ACHN (cell line): ENCODE measurements at regions not wholly inside any gene's neighbourhood (a gene's known extent, or its start where the extent isn't known, plus 50 kb on each side); places are given as distances from the start of the nearest gene placed in this dataset.

Source experiments
- DNase-seq: peaks from one replicate; pipeline ENCODE4 v3.0.0-alpha.2; 2015
- in situ Hi-C: cut with HindIII; loops from 2 replicates; pipeline ENCODE4 v1.10.0; 2017; ENCODE audit warnings: low sequenced_read_pairs, low pct_ligation_motif_present, low pct_unique_long_range_greater_than_20kb

DNA sequence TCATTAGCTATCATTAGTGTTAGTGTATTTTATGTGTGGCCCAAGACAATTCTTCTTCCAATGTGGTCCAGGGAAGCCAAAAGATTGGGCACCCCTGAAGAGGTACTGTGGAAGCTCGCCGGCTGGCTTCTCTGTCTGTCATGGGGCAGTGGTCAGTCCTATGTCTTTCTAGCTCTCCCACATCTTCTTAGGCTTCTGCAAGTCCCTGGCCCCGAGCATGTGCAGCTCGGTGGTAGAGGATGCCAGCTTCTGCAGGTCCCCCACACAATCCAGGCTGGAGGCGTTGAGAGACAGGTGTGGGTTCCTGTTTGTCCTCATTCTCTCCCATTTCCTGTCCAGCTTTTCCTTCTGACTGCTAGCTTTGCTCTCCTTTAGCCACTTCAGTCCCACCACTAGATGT, 134.1 kb upstream of the NALF2 start:
- no peak for DNase-seq
- in situ Hi-C loops, result no loop called here

DNA sequence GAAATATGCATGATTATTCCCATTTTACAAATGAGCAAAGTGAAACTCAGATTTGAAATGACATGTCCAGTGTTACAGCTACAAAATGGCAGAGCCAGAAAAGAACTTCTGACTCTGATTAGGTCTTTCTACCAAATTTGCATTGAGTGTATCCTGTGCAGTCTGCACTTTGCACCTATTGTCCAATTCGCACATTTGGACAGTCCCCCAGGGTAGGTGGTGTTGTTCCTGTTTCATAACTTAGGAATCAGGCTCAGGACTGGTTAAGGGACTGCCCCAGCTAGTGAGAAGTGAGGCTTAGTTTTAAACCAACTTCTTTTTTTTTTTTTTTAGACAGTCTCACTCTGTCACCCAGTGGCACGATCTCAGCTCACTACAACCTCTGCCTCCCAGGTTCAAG, 137.9 kb upstream of the NALF2 start:
- no peak for DNase-seq
- in situ Hi-C loops, result no loop called here

DNA sequence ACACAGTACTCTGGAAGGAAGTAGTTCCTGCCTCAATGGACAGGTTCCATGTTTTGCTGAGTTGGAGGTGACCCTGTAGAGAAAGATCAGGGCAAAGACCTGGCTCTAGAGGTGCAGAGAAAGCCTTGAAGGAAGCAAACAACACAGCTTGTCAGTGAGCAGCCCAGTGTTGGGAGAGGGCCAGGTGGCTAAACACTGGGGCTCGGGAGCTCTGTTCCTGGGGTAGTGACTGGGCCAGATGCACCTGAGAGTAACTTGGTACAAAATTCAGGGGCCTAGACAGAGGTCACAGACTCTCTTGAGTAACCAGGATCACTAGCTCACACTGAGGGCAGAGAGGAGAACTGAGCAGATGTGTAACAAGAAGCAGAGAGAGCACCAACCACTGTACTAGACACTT, 138.4 kb upstream of the NALF2 start:
- no peak for DNase-seq
- in situ Hi-C loops, result no loop called here

DNA sequence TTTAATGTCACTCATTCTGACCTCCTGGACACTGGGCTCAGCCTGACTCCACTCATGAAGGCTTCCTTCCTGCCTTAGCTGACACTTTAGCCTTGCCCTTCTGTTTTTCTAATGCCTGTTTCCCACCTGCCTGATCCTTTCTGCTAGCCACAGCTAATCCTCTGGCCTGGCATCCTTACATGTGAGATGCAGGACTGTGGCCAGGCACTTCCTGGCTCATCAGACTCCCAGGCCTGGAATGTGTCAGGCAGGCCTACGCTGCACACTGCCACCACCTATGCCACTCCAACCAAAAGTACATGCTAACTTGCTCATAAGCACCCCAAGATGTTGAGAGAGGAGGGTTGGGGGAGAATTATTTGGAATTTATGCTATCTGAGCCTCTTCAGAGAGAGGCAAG, 138.8 kb upstream of the NALF2 start:
- DNase-seq, result no peak
- in situ Hi-C loops, result no loop called here

DNA sequence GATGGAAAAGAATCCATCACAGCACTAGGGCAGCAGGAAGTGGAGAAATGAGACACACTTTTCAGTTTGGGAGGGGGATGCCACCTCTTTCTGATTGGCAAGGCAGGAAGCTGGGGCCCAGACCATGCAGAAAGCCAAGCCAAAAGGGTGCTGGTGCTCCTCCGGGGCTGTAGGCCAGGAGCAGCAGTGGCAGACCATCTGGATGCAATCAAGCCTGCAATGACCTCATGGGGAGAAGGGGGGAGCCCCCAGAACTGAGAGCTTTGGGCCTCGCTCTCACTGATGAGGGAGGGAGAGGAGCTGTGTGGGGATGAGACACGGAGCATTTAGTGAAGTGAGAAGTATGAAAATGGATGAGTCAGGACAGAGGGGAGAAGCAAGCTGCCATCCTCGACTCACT, 141.3 kb upstream of the NALF2 start:
- in situ Hi-C loops, result no loop called here
- DNase-seq, result no peak

DNA sequence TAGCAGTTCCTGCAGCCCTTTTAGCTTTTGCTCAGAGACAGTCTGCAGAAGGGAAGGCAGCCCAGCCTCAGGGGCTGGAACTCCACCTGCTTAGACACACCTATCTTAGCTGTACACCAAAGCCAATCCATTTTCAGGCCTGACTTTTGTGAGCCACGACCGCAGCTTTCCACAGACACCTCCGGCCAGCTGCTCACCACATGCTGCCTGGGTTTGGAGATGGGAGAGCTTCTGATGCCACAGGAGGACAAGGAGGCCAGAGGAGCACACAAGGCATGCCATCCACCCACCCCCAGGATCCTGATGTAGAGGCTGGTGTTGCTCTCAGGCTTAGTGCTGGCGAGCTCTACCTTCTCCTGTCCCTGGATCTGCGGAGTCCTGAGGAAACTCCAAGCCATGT, 141.8 kb upstream of the NALF2 start:
- in situ Hi-C loops, result no loop called here
- DNase-seq, result no peak

DNA sequence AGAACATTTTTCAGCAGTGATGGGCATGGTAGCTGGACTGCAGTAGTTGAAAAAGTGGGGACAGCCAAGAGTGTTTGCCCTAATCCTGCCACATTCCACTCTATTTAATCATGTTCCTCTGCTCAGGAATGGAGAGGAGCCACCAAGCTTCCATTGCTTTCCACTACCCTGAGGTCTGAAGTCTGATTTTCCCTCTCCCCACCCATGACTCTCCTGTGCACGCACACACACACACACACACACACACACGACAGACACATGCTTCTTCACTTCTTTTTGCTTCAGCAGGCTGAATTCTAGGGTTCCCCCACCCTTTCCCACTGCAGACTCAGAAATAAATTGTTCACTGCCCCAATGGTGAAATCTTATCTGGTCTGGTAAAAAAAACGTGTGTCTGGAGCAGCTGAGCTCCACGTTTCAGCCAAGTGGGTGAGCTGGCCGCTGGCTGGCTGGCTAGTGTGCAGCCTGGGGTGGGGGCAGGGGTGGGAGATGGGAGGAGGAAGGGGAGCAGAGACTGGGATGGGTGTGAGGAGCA, 142.7 kb upstream of the NALF2 start:
- DNase-seq, result no peak
- in situ Hi-C loops, result no loop called here

DNA sequence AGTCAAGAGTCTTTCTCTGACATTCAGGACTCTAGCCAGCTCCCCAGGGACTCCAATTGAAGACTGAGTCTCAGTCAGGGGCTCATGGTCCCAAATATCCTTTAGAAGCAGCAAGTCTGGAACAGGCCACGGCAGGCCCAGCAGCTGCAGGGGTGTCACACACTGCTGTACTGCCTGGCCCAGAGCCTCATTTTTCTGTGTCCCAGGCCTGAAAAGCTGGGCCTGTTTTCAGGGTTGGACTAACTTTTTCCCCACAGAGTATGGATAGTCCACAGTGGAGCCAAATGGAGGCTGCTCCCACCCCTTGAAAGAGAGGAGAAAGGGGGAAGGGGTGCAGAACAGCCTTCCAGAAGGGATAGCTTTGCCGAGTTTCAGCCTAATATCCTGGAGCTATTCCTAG, 146.8 kb upstream of the NALF2 start:
- in situ Hi-C loops, result no loop called here
- no peak for DNase-seq

DNA sequence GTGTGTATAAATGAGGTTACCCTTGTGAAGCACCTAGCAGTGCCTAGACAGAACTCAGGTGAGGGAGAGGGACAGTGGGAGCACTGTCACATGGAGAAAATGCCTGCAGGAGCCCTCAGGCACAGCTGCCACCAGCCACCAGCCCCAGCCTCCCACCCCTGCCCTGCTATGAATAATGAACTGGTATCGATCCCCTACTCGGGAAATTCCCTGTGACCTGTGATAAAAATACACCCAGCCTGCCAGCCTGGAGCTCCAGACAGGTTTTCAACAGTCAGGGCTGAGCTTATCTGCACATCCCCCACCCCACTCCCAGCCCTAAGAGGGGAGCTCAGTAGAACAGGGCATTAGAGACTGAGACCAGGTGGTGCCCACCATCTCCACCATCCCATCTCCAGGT, 159.6 kb upstream of the PJA1 start:
- DNase-seq, result no peak
- in situ Hi-C loops, result no loop called here

DNA sequence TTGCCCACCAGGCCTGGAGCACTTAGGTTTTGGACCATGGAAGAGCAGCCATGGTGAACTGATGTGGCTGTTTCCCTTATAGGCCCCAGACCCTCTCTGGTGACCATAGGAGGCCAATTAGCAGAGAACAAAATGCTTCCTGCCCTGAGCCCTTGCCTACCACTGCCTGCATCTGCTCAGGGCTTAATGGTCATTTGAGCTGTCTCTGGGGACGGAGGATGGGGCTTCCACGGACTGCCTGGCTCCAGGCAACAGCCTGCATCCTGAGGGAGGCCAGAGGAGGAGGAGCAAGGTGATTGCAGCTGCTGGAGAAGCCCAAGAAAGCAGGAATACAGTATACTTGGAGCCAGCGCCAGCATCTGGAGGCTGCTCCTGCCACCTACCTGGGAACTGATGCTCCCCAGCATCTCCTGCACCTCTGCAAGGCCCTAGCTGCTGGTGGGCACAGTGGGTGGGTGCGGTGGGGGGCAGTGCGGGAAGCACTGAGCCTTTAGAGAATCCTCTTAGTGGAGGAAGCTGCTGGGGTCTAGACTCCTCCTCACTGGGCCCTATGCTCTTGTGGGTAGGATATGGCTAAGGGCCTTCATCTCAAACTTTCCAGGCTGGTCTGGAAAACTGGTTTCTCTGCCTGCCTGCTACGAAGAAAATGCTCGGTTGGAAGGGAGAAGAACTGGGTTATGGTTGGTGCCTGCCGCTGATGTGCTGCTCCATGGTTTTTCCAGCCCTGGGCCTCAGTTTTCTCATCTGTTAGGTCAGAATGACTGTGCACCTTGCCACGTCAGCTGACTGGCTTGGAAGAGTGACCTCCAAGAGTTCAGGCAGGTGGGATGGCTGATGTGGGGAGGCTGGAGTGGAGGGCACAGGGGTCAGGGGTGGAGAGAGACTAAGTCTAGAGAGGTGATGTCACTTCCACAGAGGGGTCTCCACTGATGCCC, 158.8 kb upstream of the PJA1 start:
- in situ Hi-C loops, result no loop called here

DNA sequence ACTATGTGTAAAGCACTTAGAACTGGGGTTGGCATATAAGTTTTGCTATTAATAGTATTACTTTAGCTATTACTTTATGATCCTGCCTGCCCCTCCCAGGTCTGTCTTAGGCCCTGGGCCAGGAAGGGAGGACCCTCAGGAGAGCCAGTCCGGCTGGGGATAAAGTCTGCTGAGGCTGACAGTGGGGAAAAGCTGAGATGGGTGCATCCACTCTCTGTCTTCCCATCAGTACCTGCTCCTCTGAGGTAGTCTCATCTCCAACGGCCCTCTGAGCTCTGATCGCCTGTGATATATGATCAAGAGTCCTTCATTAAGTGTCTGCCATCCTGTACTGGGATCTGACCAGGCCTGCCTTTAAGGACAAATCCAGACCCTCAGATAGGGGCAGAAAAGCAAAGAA, 156.5 kb upstream of the PJA1 start:
- no peak for DNase-seq
- in situ Hi-C loops, result no loop called here

More for the DNA sequence above, 158.8 kb upstream of the PJA1 start:
- DNase-seq, result no peak

DNA sequence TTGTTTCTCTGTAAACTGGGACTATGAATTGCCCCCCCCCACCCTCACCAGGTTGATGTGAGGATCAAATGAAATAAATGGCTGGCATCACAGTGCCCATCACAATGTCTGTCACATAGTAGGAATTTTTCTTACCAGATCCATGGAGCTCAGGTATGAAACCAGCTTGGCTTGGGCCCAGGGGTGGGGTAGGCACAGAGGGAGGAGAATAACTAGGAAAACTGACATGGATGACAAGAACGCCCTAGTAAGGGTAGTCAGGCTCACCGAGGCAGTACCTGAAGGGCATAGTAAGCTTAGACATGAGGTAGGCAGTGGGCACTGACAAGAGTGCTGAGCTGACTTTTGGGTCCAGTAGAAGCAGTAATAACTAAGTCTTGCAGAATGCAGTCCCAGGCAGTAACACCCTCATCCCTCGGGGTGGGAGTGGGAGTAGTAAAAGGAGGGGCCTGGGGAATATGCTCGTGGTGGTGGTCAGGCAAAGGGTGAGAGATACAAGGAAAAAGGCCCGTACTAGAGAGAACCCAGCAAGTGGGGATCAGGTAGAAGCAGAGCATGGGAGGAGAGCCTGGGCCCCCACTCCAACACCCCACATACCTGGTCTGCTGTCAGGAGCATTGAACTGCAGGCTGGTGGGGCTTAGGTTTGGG, 155.9 kb upstream of the PJA1 start:
- no peak for DNase-seq
- in situ Hi-C loops, result no loop called here

DNA sequence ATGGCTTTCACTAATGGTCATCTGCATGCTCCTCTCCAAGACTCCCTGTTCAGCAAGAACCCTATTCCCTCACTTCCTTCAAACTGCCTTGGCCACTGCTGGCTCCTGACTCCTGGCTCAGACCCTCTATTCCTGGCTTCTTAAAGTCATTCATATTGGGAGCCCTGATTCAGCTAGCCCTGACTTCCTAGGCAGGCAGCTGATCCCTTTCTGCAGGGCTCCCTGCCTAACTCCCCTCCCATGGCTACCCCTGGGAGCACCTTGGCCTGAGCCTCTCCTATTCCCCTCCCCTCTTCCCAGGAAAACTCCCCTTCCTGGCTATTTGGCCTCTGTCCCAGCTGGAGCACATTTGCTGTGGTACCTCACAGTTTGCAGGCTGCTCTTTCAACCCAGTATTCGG, 154.9 kb upstream of the PJA1 start:
- in situ Hi-C loops, result no loop called here

DNA sequence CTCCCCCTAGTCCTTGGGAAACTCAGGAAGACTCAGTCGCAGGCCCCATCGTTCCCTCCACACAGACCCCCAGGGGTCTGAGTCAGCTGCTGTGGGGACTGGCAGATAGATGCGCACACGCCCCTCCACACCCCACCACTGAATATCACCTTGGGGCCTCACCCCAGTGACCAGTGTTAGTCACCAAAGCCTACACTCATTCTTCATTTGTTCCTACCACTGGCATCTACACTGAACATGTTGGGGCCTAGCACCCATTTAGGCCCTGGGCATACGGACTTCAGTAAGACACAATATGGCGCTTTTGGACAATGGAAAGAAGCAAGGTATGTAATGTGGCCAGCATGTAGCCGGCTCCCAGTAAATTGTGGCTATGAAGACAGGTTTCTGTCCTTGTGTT, 154.1 kb upstream of the PJA1 start:
- in situ Hi-C loops, result no loop called here
- DNase-seq, result no peak

More for the DNA sequence above, 154.9 kb upstream of the PJA1 start:
- no peak for DNase-seq

DNA sequence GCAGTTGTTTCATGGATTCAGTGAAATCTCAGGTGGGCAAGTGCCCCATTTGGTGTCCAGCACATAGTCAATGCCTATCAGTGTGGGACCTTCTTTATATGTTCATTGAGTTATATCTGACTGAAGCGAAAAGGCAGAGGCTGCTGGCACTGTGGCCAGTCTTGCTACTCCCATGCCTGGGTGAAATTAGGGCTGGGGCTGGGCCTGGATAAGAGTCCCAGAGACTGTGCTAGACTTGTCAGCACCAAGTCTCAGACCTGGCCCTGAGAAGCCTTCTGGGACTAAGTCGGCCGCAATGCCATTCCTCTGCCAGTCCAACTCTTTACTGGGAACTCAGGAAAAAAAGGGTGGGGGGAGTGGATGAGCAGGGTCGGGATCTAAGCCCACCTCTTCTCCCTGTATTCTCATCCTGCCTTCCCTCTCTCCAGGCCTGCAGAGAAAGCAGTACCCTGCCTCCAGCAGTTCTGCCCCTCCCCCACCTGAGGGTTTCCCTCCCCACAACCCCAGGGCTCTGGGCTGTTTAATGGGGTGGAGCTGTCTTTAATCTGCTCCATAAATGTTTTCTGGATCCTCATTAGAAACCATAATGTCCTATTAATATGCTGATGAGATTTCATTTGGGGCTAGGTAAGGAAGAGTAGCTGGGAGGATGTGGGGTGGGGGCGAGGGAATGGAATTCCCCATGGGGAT, 153.5 kb upstream of the PJA1 start:
- DNase-seq, result no peak
- in situ Hi-C loops, result no loop called here

DNA sequence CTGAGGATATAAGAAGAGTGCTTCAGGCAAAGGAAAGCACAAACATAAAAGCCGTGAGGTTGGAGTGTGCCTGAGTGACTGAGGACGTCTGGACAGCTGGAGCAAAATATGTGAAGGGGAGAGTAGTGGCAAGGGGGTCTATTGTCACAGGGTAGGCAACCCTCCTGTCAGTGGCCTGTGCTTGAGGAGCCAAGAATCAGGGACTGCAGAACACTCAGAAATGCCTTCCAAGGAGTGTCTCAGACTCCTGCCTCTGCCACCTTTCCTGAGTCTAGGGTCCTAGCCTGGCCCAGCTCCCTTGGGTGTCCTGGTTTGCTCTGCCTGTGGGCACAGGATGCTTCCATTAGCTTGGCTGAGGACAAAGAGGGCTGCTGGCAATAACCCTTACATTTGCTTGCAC, 152.5 kb upstream of the PJA1 start:
- in situ Hi-C loops, result no loop called here
- no peak for DNase-seq

DNA sequence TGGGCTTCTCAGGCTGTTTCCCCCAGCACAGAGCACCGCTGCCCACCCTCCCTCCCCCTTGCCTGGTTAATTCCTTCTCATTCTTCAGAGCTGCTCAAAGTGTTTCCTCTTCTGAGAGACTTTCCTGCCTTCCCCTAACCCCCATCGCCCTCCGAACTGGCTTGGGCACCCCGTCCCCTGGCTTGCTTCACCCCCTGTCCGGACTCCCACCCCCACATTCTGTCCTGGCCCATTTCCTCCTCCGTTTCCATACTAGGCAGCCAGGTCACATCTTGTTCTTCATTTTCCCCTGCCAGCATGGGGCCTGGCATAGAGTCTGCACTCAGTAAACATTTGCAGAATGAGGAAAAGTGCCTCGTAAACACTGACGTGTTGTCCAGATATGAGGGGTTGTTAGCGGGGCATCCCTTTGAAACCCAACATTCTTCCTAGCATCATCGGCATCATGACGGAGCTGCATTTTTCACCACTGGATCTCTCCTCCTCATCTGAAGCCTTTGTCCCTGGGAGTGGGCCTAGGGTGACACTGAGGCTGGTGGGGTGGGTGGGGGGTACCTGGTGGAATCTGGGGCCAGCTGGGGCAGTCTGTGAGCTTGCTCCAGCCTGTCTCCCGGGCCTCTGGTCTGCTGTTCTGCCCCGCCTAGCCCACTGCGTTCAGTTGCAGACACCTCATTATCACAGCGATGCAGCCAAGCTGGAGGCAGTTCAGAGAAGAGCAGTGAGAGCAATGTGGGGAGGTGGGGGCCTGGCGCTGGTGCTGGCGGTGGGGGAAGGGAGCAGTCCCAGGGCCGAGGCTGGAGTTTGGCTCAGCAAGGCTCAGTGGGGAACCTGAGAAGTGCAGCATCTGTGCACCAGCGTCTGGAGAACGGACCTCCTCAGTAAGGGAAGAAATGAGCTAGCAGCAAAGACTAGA, 149.4 kb upstream of the PJA1 start:
- in situ Hi-C loops, result no loop called here
- no peak for DNase-seq

DNA sequence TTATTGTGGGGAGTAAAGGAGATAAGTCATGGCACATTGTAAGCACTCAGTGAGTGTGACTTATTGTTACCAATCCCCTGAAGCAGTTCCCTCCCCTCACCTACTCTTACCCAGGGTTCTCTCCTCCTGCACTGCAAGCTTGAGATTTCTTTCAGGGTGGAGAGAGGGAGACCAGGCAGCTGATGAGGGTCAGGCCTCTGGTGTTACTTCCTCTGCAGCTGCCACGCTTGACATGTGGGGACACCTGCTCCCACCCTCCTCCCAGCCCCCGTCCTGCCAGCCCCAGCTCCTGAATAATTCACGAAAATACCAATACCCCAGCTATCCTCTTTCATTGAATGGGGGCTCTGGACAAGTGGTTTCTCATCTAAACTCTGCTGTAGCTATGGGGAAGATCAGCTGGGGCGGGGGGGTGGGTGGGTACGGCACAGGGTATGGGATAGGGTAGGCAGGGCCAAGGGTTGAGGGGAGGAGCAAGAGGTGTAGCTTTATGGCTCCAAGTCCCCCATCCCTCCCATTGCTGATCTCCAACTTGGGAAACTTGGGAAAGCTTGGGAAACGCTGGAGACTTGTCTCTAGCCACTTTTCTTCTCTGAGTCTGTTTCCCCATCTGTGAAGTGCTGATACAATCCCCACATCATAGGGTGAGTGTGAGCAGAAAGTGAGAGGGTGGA, 148.5 kb upstream of the PJA1 start:
- no peak for DNase-seq
- in situ Hi-C loops, result no loop called here
